ENCODE measurements at regions not wholly inside any gene's neighbourhood (a gene's known extent, or its start where the extent isn't known, plus 50 kb on each side); places are given as distances from the start of the nearest gene placed in this dataset.
A peak's percentile ranks its signal among the peaks of the same experiment; 100 is the strongest.

- no peaks in the 10 kb centered on the region for H3K79me2 ChIP-seq (ENCODE audit: insufficient read depth, low read length)
- no peak overlapping the region for H2AFZ ChIP-seq (ENCODE audit: low read length)
- H2BK12ac ChIP-seq (ENCODE audit: insufficient read length, low read depth, low read length), result no peak overlapping the region
- no peak overlapping the region for H3K9ac ChIP-seq (ENCODE audit: extremely low read depth, insufficient read length, low read length)
- no peak overlapping the region for H3K18ac ChIP-seq (ENCODE audit: insufficient read length, low read depth, low read length)
- TF ChIP-seq, protein P1, sequence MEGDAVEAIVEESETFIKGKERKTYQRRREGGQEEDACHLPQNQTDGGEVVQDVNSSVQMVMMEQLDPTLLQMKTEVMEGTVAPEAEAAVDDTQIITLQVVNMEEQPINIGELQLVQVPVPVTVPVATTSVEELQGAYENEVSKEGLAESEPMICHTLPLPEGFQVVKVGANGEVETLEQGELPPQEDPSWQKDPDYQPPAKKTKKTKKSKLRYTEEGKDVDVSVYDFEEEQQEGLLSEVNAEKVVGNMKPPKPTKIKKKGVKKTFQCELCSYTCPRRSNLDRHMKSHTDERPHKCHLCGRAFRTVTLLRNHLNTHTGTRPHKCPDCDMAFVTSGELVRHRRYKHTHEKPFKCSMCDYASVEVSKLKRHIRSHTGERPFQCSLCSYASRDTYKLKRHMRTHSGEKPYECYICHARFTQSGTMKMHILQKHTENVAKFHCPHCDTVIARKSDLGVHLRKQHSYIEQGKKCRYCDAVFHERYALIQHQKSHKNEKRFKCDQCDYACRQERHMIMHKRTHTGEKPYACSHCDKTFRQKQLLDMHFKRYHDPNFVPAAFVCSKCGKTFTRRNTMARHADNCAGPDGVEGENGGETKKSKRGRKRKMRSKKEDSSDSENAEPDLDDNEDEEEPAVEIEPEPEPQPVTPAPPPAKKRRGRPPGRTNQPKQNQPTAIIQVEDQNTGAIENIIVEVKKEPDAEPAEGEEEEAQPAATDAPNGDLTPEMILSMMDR (conservative IDR thresholded peaks at IDR 0.05), result peak; percentile 75
- no peak overlapping the region for H2AK5ac ChIP-seq (ENCODE audit: insufficient read length, low read length)
- no peak overlapping the region for H2BK120ac ChIP-seq (ENCODE audit: low read depth, low read length, poor library complexity, severe bottlenecking)
- H2BK15ac ChIP-seq (ENCODE audit: low read depth, low read length), result no peak overlapping the region
- no peak overlapping the region for H3K23ac ChIP-seq (ENCODE audit: insufficient read length, low read depth, low read length)
- no peak overlapping the region; the same call in 1 of the 2 replicates for H3K14ac ChIP-seq (ENCODE audit: insufficient read depth, low read length)
- no peak overlapping the region for H3T11ph ChIP-seq (ENCODE audit: low read length)
- H3K27ac ChIP-seq (ENCODE audit: insufficient read length, low read depth, low read length), result no peak overlapping the region
- H3K4me2 ChIP-seq (ENCODE audit: insufficient read depth, insufficient read length, low read length), result no peak overlapping the region
- no peak overlapping the region for H3K56ac ChIP-seq (ENCODE audit: insufficient read length, low read depth, low read length)
- H4K5ac ChIP-seq (ENCODE audit: insufficient read length, low read depth, low read length), result no peak overlapping the region
- H3K4me1 ChIP-seq (ENCODE audit: insufficient read depth, low read length), result no peaks in the 10 kb centered on the region; the same call in 1 of the 2 replicates
- H3K27me3 Mint-ChIP-seq (ENCODE audit: low read depth), result peaks cover 2% of the 10 kb centered on the region; the same call in 1 of the 2 replicates
- H2BK20ac ChIP-seq (ENCODE audit: low read depth, low read length, poor library complexity, severe bottlenecking), result no peak overlapping the region
- no peak overlapping the region for H3K4ac ChIP-seq (ENCODE audit: low read depth, low read length)
- DNase-seq, result peak; percentile 80
- H3K27ac Mint-ChIP-seq, result no peak overlapping the region; a peak in 1 of 7 replicates
- no peaks in the 10 kb centered on the region for H3K27me3 ChIP-seq (ENCODE audit: insufficient read depth, low read length)
- H3K9me3 ChIP-seq (ENCODE audit: control insufficient read depth, low read depth, low read length), result no peaks in the 10 kb centered on the region
- no peaks in the 10 kb centered on the region for H3K79me1 ChIP-seq (ENCODE audit: insufficient read depth, low read depth, low read length, poor library complexity, severe bottlenecking)
- no peak overlapping the region for H2BK5ac ChIP-seq (ENCODE audit: insufficient read length, low read length)
- H4K8ac ChIP-seq (replicated peaks; ENCODE audit: insufficient read length, low read depth, low read length), result no peak overlapping the region
- no CpG with 5 or more reads among the region's 12 CpGs for WGBS (ENCODE audit: extremely low coverage, insufficient read length, low lambda C conversion rate)
- no peak overlapping the region for H3K4me3 Mint-ChIP-seq
- no peaks in the 10 kb centered on the region; a peak in 1 of 7 replicates for H3K36me3 Mint-ChIP-seq (ENCODE audit: insufficient read depth in 1 of 3, low read depth in 3 of 3)
- H4K20me1 ChIP-seq (ENCODE audit: control insufficient read depth, insufficient read depth, insufficient read length), result no peaks in the 10 kb centered on the region
- H3K9me3 Mint-ChIP-seq, result peaks cover 7 to 22% of the 10 kb centered on the region in 2 experiments
- H3K4me1 Mint-ChIP-seq, result peaks cover 45 to 51% of the 10 kb centered on the region in 2 experiments
- H4K91ac ChIP-seq (ENCODE audit: insufficient read length, low read depth, low read length), result no peak overlapping the region
- no peaks in the 10 kb centered on the region for H3K23me2 ChIP-seq (ENCODE audit: insufficient read length, low read depth, low read length, poor library complexity, severe bottlenecking)
Observed at GRCh38 chr17:5705081-5705875, 121.0 kb upstream of the NLRP1 start.
